ENCODE measurements at regions not wholly inside any gene's neighbourhood (a gene's known extent, or its start where the extent isn't known, plus 50 kb on each side); places are given as distances from the start of the nearest gene placed in this dataset.
"Not testable (repeated sequence)": the region's sequence is repeated elsewhere in the genome, so short reads cannot be mapped to it uniquely, and the experiment has no call there.

DNA sequence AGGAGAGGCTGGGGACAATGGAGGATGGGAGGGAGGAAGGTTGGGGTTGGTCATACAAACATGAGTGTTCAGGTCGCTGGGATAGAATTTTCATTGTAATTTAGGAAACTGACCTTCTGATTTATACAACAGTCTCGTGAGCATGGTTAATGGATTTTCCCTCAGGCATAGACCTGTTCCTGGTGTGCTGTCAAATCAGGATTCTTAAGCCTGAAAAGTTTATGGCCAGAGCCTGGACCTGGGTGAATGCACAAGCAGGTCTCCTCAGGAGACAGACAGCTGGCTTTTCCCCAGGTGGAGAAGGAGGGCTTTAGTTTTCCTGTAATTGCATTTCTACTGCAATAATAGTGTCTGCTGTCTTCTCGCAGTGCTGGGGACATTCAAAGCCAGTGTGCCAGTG lies 338.0 kb downstream of the SHQ1 start (continued):
- TF ChIP-seq RFX5 (IDR thresholded peaks at IDR 0.05; ENCODE audit: low read length) (no peak), FOXJ3 (CRISPR knock-in tag; IDR thresholded peaks at IDR 0.05) (no peak), FOSL2 (IDR thresholded peaks at IDR 0.05; ENCODE audit: borderline replicate concordance, low read depth) (no peak), SMC3 (IDR thresholded peaks at IDR 0.05; ENCODE audit: low read depth, low read length) (no peak), TEAD4 (IDR thresholded peaks at IDR 0.05; ENCODE audit: borderline replicate concordance, insufficient read depth) (no peak), FOXM1 (IDR thresholded peaks at IDR 0.05; ENCODE audit: low read depth) (no peak), MEF2A (IDR thresholded peaks at IDR 0.05; ENCODE audit: borderline replicate concordance, low read depth) (no peak), MXI1 (IDR thresholded peaks at IDR 0.05; ENCODE audit: low read depth, low read length) (no peak)
- TF ChIP-seq, protein P1, sequence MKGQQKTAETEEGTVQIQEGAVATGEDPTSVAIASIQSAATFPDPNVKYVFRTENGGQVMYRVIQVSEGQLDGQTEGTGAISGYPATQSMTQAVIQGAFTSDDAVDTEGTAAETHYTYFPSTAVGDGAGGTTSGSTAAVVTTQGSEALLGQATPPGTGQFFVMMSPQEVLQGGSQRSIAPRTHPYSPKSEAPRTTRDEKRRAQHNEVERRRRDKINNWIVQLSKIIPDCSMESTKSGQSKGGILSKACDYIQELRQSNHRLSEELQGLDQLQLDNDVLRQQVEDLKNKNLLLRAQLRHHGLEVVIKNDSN (IDR thresholded peaks at IDR 0.05; ENCODE audit: borderline replicate concordance, low read depth), result no peak

DNA sequence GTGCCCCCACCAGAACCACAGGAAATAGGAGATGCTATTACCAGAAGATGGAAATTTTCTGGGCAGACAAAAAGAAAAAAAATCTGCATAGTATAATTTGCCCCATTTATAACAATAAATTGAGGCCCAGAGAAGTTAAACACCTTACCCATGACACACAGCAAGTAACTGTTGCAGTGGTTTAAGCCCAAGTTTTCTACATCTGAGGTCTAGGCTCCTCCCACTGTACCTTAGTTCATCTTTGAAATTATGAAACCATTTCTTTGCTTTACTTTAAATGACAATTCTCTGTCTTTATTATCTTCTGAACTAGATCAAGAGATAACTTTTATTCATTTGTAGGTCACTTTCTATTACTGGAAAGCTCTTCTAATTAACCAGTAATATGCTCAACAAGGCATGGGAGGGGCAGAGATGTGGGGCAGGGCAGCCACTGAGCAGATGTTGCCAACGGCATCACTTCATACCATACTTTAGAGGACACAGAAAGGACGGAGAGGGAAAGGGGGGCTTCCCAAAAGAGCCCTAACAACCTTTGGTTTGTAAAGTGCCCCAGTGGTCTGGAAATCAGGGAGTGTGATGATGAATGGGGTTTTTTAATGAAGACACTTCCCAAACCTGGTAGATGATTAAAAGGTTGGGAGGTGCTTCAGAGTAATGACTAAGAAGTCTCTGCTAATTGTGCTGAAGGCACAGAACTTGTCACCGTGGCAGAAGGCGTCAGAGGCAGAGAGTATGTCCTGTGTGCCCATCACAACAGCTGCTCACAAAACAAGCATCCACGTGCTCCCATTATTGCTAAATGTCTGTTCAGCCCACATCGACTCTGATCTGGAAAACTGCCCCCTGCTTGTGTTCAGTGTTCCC lies 342.5 kb downstream of the SHQ1 start:
- no peak overlapping the region for H3K4me2 ChIP-seq
- H3K36me3 ChIP-seq (replicated peaks in 1 of 2; ENCODE audit: control insufficient read depth in 1 of 2, insufficient read depth in 2 of 2, low read length in 1 of 2), result no peaks in the 10 kb centered on the region
- H3F3A ChIP-seq (replicated peaks; ENCODE audit: insufficient read depth), result no peaks in the 10 kb centered on the region
- ChIA-PET CTCF (interaction anchor here (1.1 kb wide), 1 partner anchor 11 kb away, joined by 5 read pairs; no protein-coding TSS in a partner anchor), POLR2A (no interaction called here)
- H3K4me3 ChIP-seq (ENCODE audit: low read depth in 2 of 2, low read length in 1 of 2), result no peak overlapping the region
- no peak for DNase-seq
- 64% methylated on average over 6 of the region's 6 CpGs for WGBS (ENCODE audit: low lambda C conversion rate)
- H3K79me2 ChIP-seq (ENCODE audit: insufficient read depth), result no peaks in the 10 kb centered on the region
- TF ChIP-seq FOXJ3 (CRISPR knock-in tag; IDR thresholded peaks at IDR 0.05) (no peak), GATA2 (CRISPR knock-in tag; IDR thresholded peaks at IDR 0.05) (no peak), RXRA (IDR thresholded peaks at IDR 0.05; ENCODE audit: borderline replicate concordance, low read depth) (no peak), NFIC (IDR thresholded peaks at IDR 0.05; ENCODE audit: borderline replicate concordance) (no peak), RAD21 (IDR thresholded peaks at IDR 0.05; ENCODE audit: low read length) (no peak), JUND (IDR thresholded peaks at IDR 0.05) (no peak), SIN3A (IDR thresholded peaks at IDR 0.05; ENCODE audit: borderline replicate concordance, low read depth, low read length) (no peak), NRF1 (IDR thresholded peaks at IDR 0.05; ENCODE audit: low read depth, low read length) (no peak)
- TF ChIP-seq, protein P2, sequence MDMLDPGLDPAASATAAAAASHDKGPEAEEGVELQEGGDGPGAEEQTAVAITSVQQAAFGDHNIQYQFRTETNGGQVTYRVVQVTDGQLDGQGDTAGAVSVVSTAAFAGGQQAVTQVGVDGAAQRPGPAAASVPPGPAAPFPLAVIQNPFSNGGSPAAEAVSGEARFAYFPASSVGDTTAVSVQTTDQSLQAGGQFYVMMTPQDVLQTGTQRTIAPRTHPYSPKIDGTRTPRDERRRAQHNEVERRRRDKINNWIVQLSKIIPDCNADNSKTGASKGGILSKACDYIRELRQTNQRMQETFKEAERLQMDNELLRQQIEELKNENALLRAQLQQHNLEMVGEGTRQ (IDR thresholded peaks at IDR 0.05; ENCODE audit: borderline replicate concordance, low read depth, low read length), result no peak
- no peaks in the 10 kb centered on the region for H3K27me3 ChIP-seq (ENCODE audit: insufficient read depth)
- H2AFZ ChIP-seq (ENCODE audit: low read depth), result no peak overlapping the region
- no peaks in the 10 kb centered on the region for H4K20me1 ChIP-seq (ENCODE audit: insufficient read depth)
- no peak overlapping the region for H3K27ac ChIP-seq (ENCODE audit: low read depth in 2 of 2, low read length in 1 of 2)
- H3K9me2 ChIP-seq, result no peaks in the 10 kb centered on the region
- H3K9ac ChIP-seq, result no peak overlapping the region
- peaks cover 0 to 8% of the 10 kb centered on the region in 2 experiments; a peak in 1 of 4 replicates for H3K4me1 ChIP-seq (ENCODE audit: control insufficient read depth in 1 of 2, insufficient read depth in 2 of 2, low read depth in 1 of 2, low read length in 1 of 2)
- H3K9me3 ChIP-seq, result no peaks in the 10 kb centered on the region

DNA sequence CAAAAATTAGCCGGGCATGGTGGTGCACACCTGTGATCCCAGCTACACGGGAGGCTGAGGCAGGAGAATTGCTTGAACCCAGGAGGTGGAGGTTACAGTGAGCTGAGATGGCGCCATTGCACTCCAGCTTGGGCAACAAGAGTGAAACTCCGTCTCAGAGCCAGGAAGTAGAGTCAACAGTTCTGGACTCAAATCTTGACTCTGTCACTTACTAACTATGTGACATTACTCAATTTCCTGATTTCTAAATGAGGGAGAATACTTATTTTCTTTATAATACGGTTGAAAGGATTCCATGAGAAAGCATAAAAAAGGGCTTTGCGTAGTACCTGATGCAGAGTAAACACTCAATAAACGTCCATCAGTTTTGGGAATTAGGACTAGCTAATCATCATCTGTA lies 350.7 kb downstream of the SHQ1 start:
- H3K9ac ChIP-seq; DNase-seq; H3K9me2 ChIP-seq; H3K4me3 ChIP-seq (ENCODE audit: low read depth in 2 of 2, low read length in 1 of 2); H2AFZ ChIP-seq (ENCODE audit: low read depth); H3K27me3 ChIP-seq (ENCODE audit: insufficient read depth); H3K36me3 ChIP-seq (replicated peaks in 1 of 2; ENCODE audit: control insufficient read depth in 1 of 2, insufficient read depth in 2 of 2, low read length in 1 of 2); H4K20me1 ChIP-seq (ENCODE audit: insufficient read depth); POLR2A ChIA-PET; H3K4me1 ChIP-seq (ENCODE audit: control insufficient read depth in 1 of 2, insufficient read depth in 2 of 2, low read depth in 1 of 2, low read length in 1 of 2); H3K79me2 ChIP-seq (ENCODE audit: insufficient read depth); H3F3A ChIP-seq (replicated peaks; ENCODE audit: insufficient read depth); H3K9me3 ChIP-seq; H3K4me2 ChIP-seq; H3K27ac ChIP-seq (ENCODE audit: low read depth in 2 of 2, low read length in 1 of 2): not testable (repeated sequence)
- CTCF ChIA-PET, result interaction anchor here (1.1 kb wide), 1 partner anchor 622 kb away, joined by 3 read pairs; no protein-coding TSS in a partner anchor
- WGBS (ENCODE audit: low lambda C conversion rate), result 67% methylated on average over 7 of the region's 7 CpGs
